Ectodermal cell (in vitro differentiated cells): ENCODE measurements at regions not wholly inside any gene's neighbourhood (a gene's known extent, or its start where the extent isn't known, plus 50 kb on each side); places are given as distances from the start of the nearest gene placed in this dataset.

Experiments used
- H3K27ac ChIP-seq: 2 replicates; pipeline ENCODE4 v1.7.0; 2013; ENCODE audit warnings: mild to moderate bottlenecking, low read depth, low read length; ENCODE audit not compliant: insufficient read depth, poor library complexity, severe bottlenecking
- H3K27me3 ChIP-seq: 2 replicates; pipeline ENCODE4 v1.7.0; 2013; ENCODE audit warnings: mild to moderate bottlenecking, low read length; ENCODE audit not compliant: insufficient read depth, control insufficient read depth, poor library complexity, severe bottlenecking
- H3K36me3 ChIP-seq: one replicate; pipeline ENCODE4 v1.7.0; 2013; ENCODE audit warnings: low read length; ENCODE audit not compliant: control insufficient read depth, insufficient read depth
- H3K4me1 ChIP-seq: one replicate; pipeline ENCODE4 v1.7.0; 2013; ENCODE audit warnings: low read length; ENCODE audit not compliant: control insufficient read depth, insufficient read depth
- H3K4me3 ChIP-seq: 2 replicates; pipeline ENCODE4 v1.7.0; 2013; ENCODE audit warnings: low read depth, low read length, control low read depth; ENCODE audit not compliant: insufficient read depth
- H3K9me3 ChIP-seq: 2 replicates; pipeline ENCODE4 v1.7.0; 2013; ENCODE audit warnings: mild to moderate bottlenecking, low read length, moderate library complexity; ENCODE audit not compliant: control insufficient read depth
- WGBS, 2 experiments: methylation state at CpG; one replicate each; pipeline ENCODE4 v1.1.7; 2013; ENCODE audit warnings: missing lambda C conversion rate in 2 of 2; 5-methylcytosine and 5-hydroxymethylcytosine counted together

GRCh38 chr12:93977081-93977480 is 171.3 kb upstream of the PLXNC1 start:
- no peak overlapping the region for H3K27ac ChIP-seq
- H3K4me1 ChIP-seq: peaks cover 15% of the 10 kb centered on the region
- H3K27me3 ChIP-seq: no peaks in the 10 kb centered on the region
- WGBS, 2 experiments: 86% methylated on average over 3 of the region's 3 CpGs
- H3K4me3 ChIP-seq: no peak overlapping the region
- no peaks in the 10 kb centered on the region for H3K9me3 ChIP-seq
- no peaks in the 10 kb centered on the region for H3K36me3 ChIP-seq

GRCh38 chr12:93978553-93978952 is 169.8 kb upstream of the PLXNC1 start:
- Histone ChIP-seq H3K4me3 (no peak overlapping the region), H3K4me1 (peaks cover 19% of the 10 kb centered on the region), H3K9me3 (no peaks in the 10 kb centered on the region), H3K27me3 (no peaks in the 10 kb centered on the region), H3K36me3 (no peaks in the 10 kb centered on the region), H3K27ac (no peak overlapping the region)
- 93 to 96% methylated on average over 1 of the region's 1 CpG for WGBS, 2 experiments

- Histone ChIP-seq H3K4me3 (no peak overlapping the region), H3K36me3 (no peaks in the 10 kb centered on the region), H3K4me1 (peaks cover 15% of the 10 kb centered on the region), H3K27me3 (no peaks in the 10 kb centered on the region), H3K9me3 (no peaks in the 10 kb centered on the region), H3K27ac (no peak overlapping the region)
- 81 to 84% methylated on average over 2 of the region's 2 CpGs for WGBS, 2 experiments
Measured at GRCh38 chr12:93979189-93979588, 169.2 kb upstream of the PLXNC1 start.

GRCh38 chr12:93980711-93981110 is 167.7 kb upstream of the PLXNC1 start:
- no peaks in the 10 kb centered on the region for H3K36me3 ChIP-seq
- peaks cover 2% of the 10 kb centered on the region for H3K9me3 ChIP-seq
- H3K27me3 ChIP-seq: no peaks in the 10 kb centered on the region
- no peak overlapping the region for H3K4me3 ChIP-seq
- H3K27ac ChIP-seq: no peak overlapping the region
- WGBS, 2 experiments: 95 to 96% methylated on average over 2 to 3 of the region's 3 CpGs
- H3K4me1 ChIP-seq: peaks cover 5% of the 10 kb centered on the region

- H3K36me3 ChIP-seq: no peaks in the 10 kb centered on the region
- no peak overlapping the region for H3K27ac ChIP-seq
- no peak overlapping the region for H3K4me3 ChIP-seq
- H3K4me1 ChIP-seq: peaks cover 5% of the 10 kb centered on the region
- no peaks in the 10 kb centered on the region for H3K27me3 ChIP-seq
- H3K9me3 ChIP-seq: peaks cover 2% of the 10 kb centered on the region
- 94 to 98% methylated on average over 2 of the region's 2 CpGs for WGBS, 2 experiments
Measured at GRCh38 chr12:93981411-93981810, 167.0 kb upstream of the PLXNC1 start.

- H3K4me1 ChIP-seq: peaks cover 5% of the 10 kb centered on the region
- no peak overlapping the region for H3K4me3 ChIP-seq
- 58 to 67% methylated on average over 9 of the region's 9 CpGs for WGBS, 2 experiments
- H3K27ac ChIP-seq: no peak overlapping the region
- H3K27me3 ChIP-seq: no peaks in the 10 kb centered on the region
- no peaks in the 10 kb centered on the region for H3K36me3 ChIP-seq
- peaks cover 2% of the 10 kb centered on the region for H3K9me3 ChIP-seq
Measured at GRCh38 chr12:93982771-93983315, 165.5 kb upstream of the PLXNC1 start.

GRCh38 chr12:93984005-93984404 is 164.4 kb upstream of the PLXNC1 start:
- WGBS, 2 experiments: 85 to 100% methylated on average over 1 of the region's 2 CpGs
- H3K27ac ChIP-seq: no peak overlapping the region
- no peaks in the 10 kb centered on the region for H3K27me3 ChIP-seq

GRCh38 chr12:93989949-93990348 is 158.4 kb upstream of the PLXNC1 start:
- Histone ChIP-seq H3K36me3 (no peaks in the 10 kb centered on the region), H3K27ac (no peak overlapping the region), H3K4me1 (no peaks in the 10 kb centered on the region), H3K9me3 (no peaks in the 10 kb centered on the region), H3K4me3 (no peak overlapping the region), H3K27me3 (no peaks in the 10 kb centered on the region)
- 93 to 98% methylated on average over 1 of the region's 1 CpG for WGBS, 2 experiments

More at GRCh38 chr12:93984005-93984404, 164.4 kb upstream of the PLXNC1 start:
- no peak overlapping the region for H3K4me3 ChIP-seq
- H3K36me3 ChIP-seq: no peaks in the 10 kb centered on the region
- peaks cover 2% of the 10 kb centered on the region for H3K9me3 ChIP-seq
- peaks cover 5% of the 10 kb centered on the region for H3K4me1 ChIP-seq

GRCh38 chr12:93990832-93991803 is 157.3 kb upstream of the PLXNC1 start:
- Histone ChIP-seq H3K27ac (no peak overlapping the region), H3K27me3 (no peaks in the 10 kb centered on the region), H3K9me3 (no peaks in the 10 kb centered on the region), H3K4me1 (no peaks in the 10 kb centered on the region), H3K36me3 (no peaks in the 10 kb centered on the region), H3K4me3 (no peak overlapping the region)
- 39 to 40% methylated on average over 20 of the region's 20 CpGs for WGBS, 2 experiments

GRCh38 chr12:93991829-93992461 is 156.4 kb upstream of the PLXNC1 start:
- Histone ChIP-seq H3K9me3 (no peaks in the 10 kb centered on the region), H3K36me3 (no peaks in the 10 kb centered on the region), H3K4me3 (no peak overlapping the region), H3K4me1 (no peaks in the 10 kb centered on the region), H3K27ac (no peak overlapping the region), H3K27me3 (no peaks in the 10 kb centered on the region)
- 82 to 93% methylated on average over 4 of the region's 4 CpGs for WGBS, 2 experiments
